WI38 (cell line): ENCODE measurements at regions not wholly inside any gene's neighbourhood (a gene's known extent, or its start where the extent isn't known, plus 50 kb on each side); places are given as distances from the start of the nearest gene placed in this dataset.

Source experiments
- H3K4me3 ChIP-seq: 2 replicates; pipeline ENCODE4 v1.5.1; 2011; ENCODE audit warnings: low read depth, mild to moderate bottlenecking, control low read depth, low read length
- CTCF ChIP-seq: IDR thresholded peaks from 2 replicates; pipeline ENCODE4 v1.5.1; 2012; ENCODE audit warnings: low read depth, mild to moderate bottlenecking, control low read depth, low read length

- TF ChIP-seq CTCF = no peak
- H3K4me3 ChIP-seq = no peak overlapping the region
Observed at GRCh38 chr10:31656851-31657433, 271.7 kb downstream of the ARHGAP12 start.

- TF ChIP-seq CTCF = no peak
- H3K4me3 ChIP-seq = no peak overlapping the region
Observed at GRCh38 chr10:31652038-31652437, 276.6 kb downstream of the ARHGAP12 start.

GRCh38 chr10:31650010-31650409, 278.6 kb downstream of the ARHGAP12 start:
- H3K4me3 ChIP-seq = no peak overlapping the region
- no peak for TF ChIP-seq CTCF

- H3K4me3 ChIP-seq = no peak overlapping the region
- no peak for TF ChIP-seq CTCF
Observed at GRCh38 chr10:31648966-31649365, 279.7 kb downstream of the ARHGAP12 start.

GRCh38 chr10:31647861-31648260, 280.8 kb downstream of the ARHGAP12 start:
- TF ChIP-seq CTCF = no peak

GRCh38 chr10:31646519-31646918, 282.1 kb downstream of the ARHGAP12 start:
- TF ChIP-seq CTCF = no peak
- no peak overlapping the region for H3K4me3 ChIP-seq

More at GRCh38 chr10:31647861-31648260, 280.8 kb downstream of the ARHGAP12 start:
- no peak overlapping the region for H3K4me3 ChIP-seq

- no peak overlapping the region for H3K4me3 ChIP-seq
- TF ChIP-seq CTCF = no peak
Observed at GRCh38 chr10:31645786-31646185, 282.8 kb downstream of the ARHGAP12 start.
